SK-N-SH (cell line): ENCODE measurements at regions not wholly inside any gene's neighbourhood (a gene's known extent, or its start where the extent isn't known, plus 50 kb on each side); places are given as distances from the start of the nearest gene placed in this dataset.

ENCODE experiments used
- CTCF ChIA-PET: fragments of 300-600, 350-600 bp; formaldehyde crosslinking; extraction: SDS; loops from one replicate; lab custom pipeline; 2021; lab: Yijun Ruan, JAX
- POLR2A ChIA-PET: fragments of 350-600 bp; sonication (Branson Sonifier 250); formaldehyde crosslinking; extraction: SDS; loops from one replicate; lab custom pipeline; 2020; ENCODE audit warnings: antibody characterized with exemption, inconsistent platforms; lab: Yijun Ruan, JAX
- DNase-seq: peaks from one replicate; pipeline ENCODE4 v3.0.0; 2012
- H2AFZ ChIP-seq: fragments of 200-600 bp; sonication (generic); 2 replicates; pipeline ENCODE4 v1.8.1; 2016; ENCODE audit warnings: antibody characterized with exemption, mild to moderate bottlenecking, low read depth
- H3F3A ChIP-seq: fragments of 200-600 bp; sonication (generic); replicated peaks from 2 replicates; pipeline ENCODE3; 2016; ENCODE audit warnings: antibody characterized with exemption, mild to moderate bottlenecking; ENCODE audit not compliant: insufficient read depth
- H3K27ac ChIP-seq, 2 experiments: fragments of 200-500 bp in 1 of 2; fragments of 200-600 bp in 1 of 2; sonication (Bioruptor generic) in 1 of 2; sonication (generic), shearing (Covaris generic) in 1 of 2; 2 replicates each; pipeline versions ENCODE4 v1.5.1 to v1.6.1; 2014 to 2016; ENCODE audit warnings: low read depth in 2 of 2, inconsistent platforms in 1 of 2, low read length in 1 of 2, mild to moderate bottlenecking in 1 of 2, mixed read lengths in 1 of 2
- H3K27me3 ChIP-seq: fragments of 200-600 bp; sonication (generic), shearing (Covaris generic); 2 replicates; pipeline ENCODE4 v1.6.1; 2016; ENCODE audit warnings: mixed run types; ENCODE audit not compliant: insufficient read depth
- H3K36me3 ChIP-seq, 2 experiments: fragments of 200-500 bp in 1 of 2; fragments of 200-600 bp in 1 of 2; sonication (Bioruptor generic) in 1 of 2; sonication (generic) in 1 of 2; replicated peaks in 1 of 2; 2 replicates each; pipeline versions ENCODE3 to v1.5.1; 2014 to 2016; ENCODE audit warnings: low read length in 1 of 2, mild to moderate bottlenecking in 1 of 2; ENCODE audit not compliant: insufficient read depth in 2 of 2, control insufficient read depth in 1 of 2
- H3K4me1 ChIP-seq, 2 experiments: fragments of 200-500 bp in 1 of 2; fragments of 200-600 bp in 1 of 2; sonication (Bioruptor generic) in 1 of 2; sonication (generic), shearing (Covaris generic) in 1 of 2; 2 replicates each; pipeline versions ENCODE4 v1.5.1 to v1.6.1; 2014 to 2016; ENCODE audit warnings: low read depth in 1 of 2, low read length in 1 of 2, mixed run types in 1 of 2; ENCODE audit not compliant: insufficient read depth in 2 of 2, control insufficient read depth in 1 of 2
- H3K4me2 ChIP-seq: fragments of 200-600 bp; sonication (generic), shearing (Covaris generic); 2 replicates; pipeline ENCODE4 v1.6.1; 2017; ENCODE audit warnings: mixed run types
- H3K4me3 ChIP-seq, 2 experiments: fragments of 200-500 bp in 1 of 2; fragments of 200-600 bp in 1 of 2; sonication (Bioruptor generic) in 1 of 2; sonication (generic), shearing (Covaris generic) in 1 of 2; 2 replicates each; pipeline versions ENCODE4 v1.5.1 to v1.8.1; 2014 to 2016; ENCODE audit warnings: low read depth in 2 of 2, inconsistent platforms in 1 of 2, low read length in 1 of 2, mild to moderate bottlenecking in 1 of 2, mixed read lengths in 1 of 2, moderate library complexity in 1 of 2
- H3K79me2 ChIP-seq: fragments of 200-600 bp; sonication (generic); 2 replicates; pipeline ENCODE4 v1.8.1; 2017; ENCODE audit warnings: mild to moderate bottlenecking; ENCODE audit not compliant: insufficient read depth
- H3K9ac ChIP-seq: fragments of 200-600 bp; sonication (generic); 2 replicates; pipeline ENCODE4 v1.6.1; 2017; ENCODE audit warnings: mixed run types
- H3K9me2 ChIP-seq: fragments of 200-600 bp; sonication (generic); 2 replicates; pipeline ENCODE4 v1.6.1; 2017; ENCODE audit warnings: mixed run types
- H3K9me3 ChIP-seq: fragments of 200-600 bp; sonication (generic); 2 replicates; pipeline ENCODE4 v1.6.1; 2017; ENCODE audit warnings: mixed run types, mild to moderate bottlenecking, moderate library complexity
- H4K20me1 ChIP-seq: fragments of 200-600 bp; sonication (generic); 2 replicates; pipeline ENCODE4 v1.6.1; 2017; ENCODE audit warnings: mild to moderate bottlenecking, mixed run types; ENCODE audit not compliant: insufficient read depth
- ELF1 ChIP-seq: IDR thresholded peaks from 2 replicates; pipeline ENCODE4 v1.4.0; 2012
- EZH2phosphoT487 ChIP-seq: fragments of 200-600 bp; sonication (generic); IDR thresholded peaks from 2 replicates; pipeline ENCODE4 v1.6.1; 2017; ENCODE audit warnings: low read depth, mixed run types, mild to moderate bottlenecking, antibody characterized with exemption, moderate library complexity, borderline replicate concordance
- FOXJ3 ChIP-seq: sonication (generic); formaldehyde crosslinking; IDR thresholded peaks from 2 replicates; pipeline ENCODE4 v1.5.1; 2020; ENCODE audit warnings: mild to moderate bottlenecking, missing genetic modification reagents
- FOXM1 ChIP-seq: IDR thresholded peaks from 2 replicates; pipeline ENCODE4 v1.4.0; 2012; ENCODE audit warnings: low read depth, mild to moderate bottlenecking
- JUND ChIP-seq: IDR thresholded peaks from 2 replicates; pipeline ENCODE4 v1.4.0; 2012
- MEF2A ChIP-seq: IDR thresholded peaks from 2 replicates; pipeline ENCODE4 v1.4.0; 2012; ENCODE audit warnings: low read depth, borderline replicate concordance
- RCOR1 ChIP-seq: fragments of 150-350 bp; IDR thresholded peaks from 2 replicates; pipeline ENCODE4 v1.6.1; 2017; ENCODE audit warnings: antibody characterized with exemption, low read length
- REST ChIP-seq: IDR thresholded peaks from 2 replicates; pipeline ENCODE4 v1.6.1; 2012; ENCODE audit warnings: mild to moderate bottlenecking, low read depth, low read length, moderate library complexity
- SIN3A ChIP-seq: IDR thresholded peaks from 2 replicates; pipeline ENCODE4 v1.6.1; 2012; ENCODE audit warnings: low read depth, mild to moderate bottlenecking, low read length, moderate library complexity, borderline replicate concordance
- SMC3 ChIP-seq: IDR thresholded peaks from 2 replicates; pipeline ENCODE4 v1.6.1; 2012; ENCODE audit warnings: low read depth, low read length, improper control_type of control experiment
- TCF12 ChIP-seq: IDR thresholded peaks from 2 replicates; pipeline ENCODE4 v1.4.0; 2012
- TEAD4 ChIP-seq: IDR thresholded peaks from 2 replicates; pipeline ENCODE4 v1.4.0; 2012; ENCODE audit warnings: mild to moderate bottlenecking, borderline replicate concordance; ENCODE audit not compliant: insufficient read depth
- USF1 ChIP-seq: IDR thresholded peaks from 2 replicates; pipeline ENCODE4 v1.4.0; 2012; ENCODE audit warnings: low read depth, borderline replicate concordance
- WGBS: methylation state at CpG from one replicate; pipeline ENCODE4 v1.1.6; 2017; ENCODE audit warnings: low lambda C conversion rate; 5-methylcytosine and 5-hydroxymethylcytosine counted together
- TF ChIP-seq, protein P1 (sequence below): fragments of 150-350 bp; IDR thresholded peaks from 2 replicates; pipeline ENCODE4 v1.6.1; 2016; ENCODE audit warnings: mild to moderate bottlenecking, low read depth, low read length
- TF ChIP-seq, protein P2 (sequence below): fragments of 200-600 bp; sonication (generic); IDR thresholded peaks from 2 replicates; pipeline ENCODE4 v1.6.1; 2017; ENCODE audit warnings: antibody characterized with exemption, mild to moderate bottlenecking, moderate library complexity
- TF ChIP-seq, protein P3 (sequence below): IDR thresholded peaks from 2 replicates; pipeline ENCODE4 v1.4.0; 2012; ENCODE audit warnings: low read depth

GRCh38 chr14:29109589-29109988, 343.0 kb downstream of the FOXG1 start:
- 3% methylated on average over 1 of the region's 1 CpG for WGBS
- no peaks in the 10 kb centered on the region for H4K20me1 ChIP-seq
- H3K4me1 ChIP-seq: 0 out of 4 replicates have a peak, but pooled peaks cover 0 to 4% of the 10 kb centered on the region in 2 experiments
- no peak overlapping the region for H3K4me2 ChIP-seq
- no peak for DNase-seq
- no peaks in the 10 kb centered on the region for H3K79me2 ChIP-seq
- ChIA-PET POLR2A (no interaction called here), CTCF (interaction anchor here (0.7 kb wide), 1 partner anchor 1096 kb away, joined by 3 read pairs; no protein-coding TSS in a partner anchor)
- no peaks in the 10 kb centered on the region for H3K9me3 ChIP-seq
- H3K36me3 ChIP-seq: no peaks in the 10 kb centered on the region
- no peak overlapping the region for H3K27ac ChIP-seq
- H3K9ac ChIP-seq: no peak overlapping the region
- no peaks in the 10 kb centered on the region for H3K9me2 ChIP-seq
- no peak overlapping the region for H2AFZ ChIP-seq
- no peak overlapping the region for H3K4me3 ChIP-seq
- H3F3A ChIP-seq: no peaks in the 10 kb centered on the region
- no peak for TF ChIP-seq EZH2phosphoT487
- no peak for TF ChIP-seq TCF12
- TF ChIP-seq RCOR1: no peak
- no peak for TF ChIP-seq SIN3A
- no peak for TF ChIP-seq FOXJ3 (CRISPR knock-in tag)
- no peaks in the 10 kb centered on the region for H3K27me3 ChIP-seq

DNA sequence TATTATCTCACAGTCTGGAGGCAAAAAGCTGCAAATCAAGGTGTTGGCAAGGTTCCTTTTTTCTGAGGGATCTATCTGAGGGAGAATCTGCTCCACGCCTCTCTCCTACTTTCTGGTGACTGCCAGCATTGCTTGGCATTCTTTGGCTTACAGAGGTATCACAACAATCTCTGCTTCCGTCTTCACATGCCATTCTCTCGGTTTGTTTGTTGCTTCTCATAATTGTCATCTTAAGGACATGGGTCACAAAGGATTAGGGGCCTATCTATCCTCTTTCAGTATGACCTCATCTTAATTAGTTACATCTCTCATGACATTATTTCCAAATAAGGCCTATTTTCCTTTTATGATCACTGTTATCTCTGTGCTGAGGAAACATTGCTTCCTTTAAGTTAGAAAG, 345.0 kb downstream of the FOXG1 start:
- H3K9ac ChIP-seq: no peak overlapping the region
- H3K4me2 ChIP-seq: no peak overlapping the region
- CTCF ChIA-PET: no interaction called here
- POLR2A ChIA-PET: no interaction called here
- 0 out of 4 replicates have a peak, but pooled peaks cover 0 to 4% of the 10 kb centered on the region in 2 experiments for H3K4me1 ChIP-seq
- H3K4me3 ChIP-seq: no peak overlapping the region
- H3F3A ChIP-seq: no peaks in the 10 kb centered on the region
- no peaks in the 10 kb centered on the region for H4K20me1 ChIP-seq
- H3K27ac ChIP-seq: no peak overlapping the region
- no peak for TF ChIP-seq FOXJ3 (CRISPR knock-in tag)
- no peak for TF ChIP-seq ELF1
- TF ChIP-seq SMC3: no peak
- TF ChIP-seq, protein P1, sequence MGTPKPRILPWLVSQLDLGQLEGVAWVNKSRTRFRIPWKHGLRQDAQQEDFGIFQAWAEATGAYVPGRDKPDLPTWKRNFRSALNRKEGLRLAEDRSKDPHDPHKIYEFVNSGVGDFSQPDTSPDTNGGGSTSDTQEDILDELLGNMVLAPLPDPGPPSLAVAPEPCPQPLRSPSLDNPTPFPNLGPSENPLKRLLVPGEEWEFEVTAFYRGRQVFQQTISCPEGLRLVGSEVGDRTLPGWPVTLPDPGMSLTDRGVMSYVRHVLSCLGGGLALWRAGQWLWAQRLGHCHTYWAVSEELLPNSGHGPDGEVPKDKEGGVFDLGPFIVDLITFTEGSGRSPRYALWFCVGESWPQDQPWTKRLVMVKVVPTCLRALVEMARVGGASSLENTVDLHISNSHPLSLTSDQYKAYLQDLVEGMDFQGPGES: no peak
- no peak for TF ChIP-seq FOXM1
- TF ChIP-seq, protein P2, sequence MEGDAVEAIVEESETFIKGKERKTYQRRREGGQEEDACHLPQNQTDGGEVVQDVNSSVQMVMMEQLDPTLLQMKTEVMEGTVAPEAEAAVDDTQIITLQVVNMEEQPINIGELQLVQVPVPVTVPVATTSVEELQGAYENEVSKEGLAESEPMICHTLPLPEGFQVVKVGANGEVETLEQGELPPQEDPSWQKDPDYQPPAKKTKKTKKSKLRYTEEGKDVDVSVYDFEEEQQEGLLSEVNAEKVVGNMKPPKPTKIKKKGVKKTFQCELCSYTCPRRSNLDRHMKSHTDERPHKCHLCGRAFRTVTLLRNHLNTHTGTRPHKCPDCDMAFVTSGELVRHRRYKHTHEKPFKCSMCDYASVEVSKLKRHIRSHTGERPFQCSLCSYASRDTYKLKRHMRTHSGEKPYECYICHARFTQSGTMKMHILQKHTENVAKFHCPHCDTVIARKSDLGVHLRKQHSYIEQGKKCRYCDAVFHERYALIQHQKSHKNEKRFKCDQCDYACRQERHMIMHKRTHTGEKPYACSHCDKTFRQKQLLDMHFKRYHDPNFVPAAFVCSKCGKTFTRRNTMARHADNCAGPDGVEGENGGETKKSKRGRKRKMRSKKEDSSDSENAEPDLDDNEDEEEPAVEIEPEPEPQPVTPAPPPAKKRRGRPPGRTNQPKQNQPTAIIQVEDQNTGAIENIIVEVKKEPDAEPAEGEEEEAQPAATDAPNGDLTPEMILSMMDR: no peak
- DNase-seq: no peak
- 4% methylated on average over 3 of the region's 3 CpGs for WGBS
- no peaks in the 10 kb centered on the region for H3K36me3 ChIP-seq
- H3K9me2 ChIP-seq: no peaks in the 10 kb centered on the region
- H3K27me3 ChIP-seq: no peaks in the 10 kb centered on the region
- H2AFZ ChIP-seq: no peak overlapping the region
- H3K9me3 ChIP-seq: no peaks in the 10 kb centered on the region
- no peaks in the 10 kb centered on the region for H3K79me2 ChIP-seq

GRCh38 chr14:29123017-29123416, 356.4 kb downstream of the FOXG1 start:
- Histone ChIP-seq H3K79me2 (no peaks in the 10 kb centered on the region), H3K9me3 (no peaks in the 10 kb centered on the region), H3K27ac (no peak overlapping the region), H3K36me3 (no peaks in the 10 kb centered on the region), H3K9me2 (no peaks in the 10 kb centered on the region), H3K4me2 (no peak overlapping the region), H4K20me1 (no peaks in the 10 kb centered on the region), H3K4me1 (no peaks in the 10 kb centered on the region), H3K27me3 (no peaks in the 10 kb centered on the region), H3F3A (no peaks in the 10 kb centered on the region), H3K9ac (no peak overlapping the region), H2AFZ (no peak overlapping the region), H3K4me3 (no peak overlapping the region)
- CTCF ChIA-PET: no interaction called here
- 0% methylated on average over 1 of the region's 1 CpG for WGBS
- POLR2A ChIA-PET: no interaction called here
- DNase-seq: no peak
- TF ChIP-seq TEAD4 (no peak), USF1 (no peak), SMC3 (no peak), REST (no peak), MEF2A (no peak), JUND (no peak), ELF1 (no peak), TCF12 (no peak), EZH2phosphoT487 (no peak)
- TF ChIP-seq, protein P3, sequence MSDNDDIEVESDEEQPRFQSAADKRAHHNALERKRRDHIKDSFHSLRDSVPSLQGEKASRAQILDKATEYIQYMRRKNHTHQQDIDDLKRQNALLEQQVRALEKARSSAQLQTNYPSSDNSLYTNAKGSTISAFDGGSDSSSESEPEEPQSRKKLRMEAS: no peak
